ENCODE measurements at regions not wholly inside any gene's neighbourhood (a gene's known extent, or its start where the extent isn't known, plus 50 kb on each side); places are given as distances from the start of the nearest gene placed in this dataset.
A peak's percentile ranks its signal among the peaks of the same experiment; 100 is the strongest.

DNA sequence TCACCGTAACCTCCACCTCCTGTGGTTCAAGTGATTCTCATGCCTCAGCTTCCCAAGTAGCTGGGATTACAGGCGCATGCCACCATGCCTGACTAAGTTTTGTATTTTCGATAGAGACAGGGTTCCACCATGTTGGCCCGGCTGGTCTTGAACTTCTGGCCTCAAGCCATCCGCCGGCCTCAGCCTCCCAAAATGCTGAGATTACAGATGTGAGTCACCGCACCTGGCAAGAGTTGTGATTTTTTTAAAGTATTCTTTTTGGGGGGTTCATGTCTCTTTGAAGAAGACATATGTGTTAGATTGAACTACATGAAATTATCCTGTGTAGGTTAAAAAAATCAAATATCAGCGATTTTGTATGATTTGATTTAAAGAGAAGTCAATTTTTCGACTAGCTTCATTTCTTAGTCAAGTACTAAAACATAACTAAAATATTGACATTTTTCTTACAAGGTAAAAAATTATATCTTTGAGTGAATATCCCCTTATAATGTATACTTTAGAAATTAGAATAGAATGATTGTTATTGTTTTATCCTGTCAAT, 60.3 kb upstream of the ANTXR2 start:
- H3K79me2 ChIP-seq (ENCODE audit: control insufficient read depth, insufficient read depth, low read length) = no peaks in the 10 kb centered on the region
- H3K9me3 ChIP-seq (ENCODE audit: control insufficient read depth, low read depth, low read length) = no peaks in the 10 kb centered on the region
- peaks cover 24% of the 10 kb centered on the region for H3K4me1 ChIP-seq (ENCODE audit: control insufficient read depth, extremely low read depth, insufficient read depth, low read length)
- no peaks in the 10 kb centered on the region for H4K20me1 ChIP-seq (ENCODE audit: control insufficient read depth, extremely low read depth, insufficient read depth, low read length)
- TF ChIP-seq, protein P1, sequence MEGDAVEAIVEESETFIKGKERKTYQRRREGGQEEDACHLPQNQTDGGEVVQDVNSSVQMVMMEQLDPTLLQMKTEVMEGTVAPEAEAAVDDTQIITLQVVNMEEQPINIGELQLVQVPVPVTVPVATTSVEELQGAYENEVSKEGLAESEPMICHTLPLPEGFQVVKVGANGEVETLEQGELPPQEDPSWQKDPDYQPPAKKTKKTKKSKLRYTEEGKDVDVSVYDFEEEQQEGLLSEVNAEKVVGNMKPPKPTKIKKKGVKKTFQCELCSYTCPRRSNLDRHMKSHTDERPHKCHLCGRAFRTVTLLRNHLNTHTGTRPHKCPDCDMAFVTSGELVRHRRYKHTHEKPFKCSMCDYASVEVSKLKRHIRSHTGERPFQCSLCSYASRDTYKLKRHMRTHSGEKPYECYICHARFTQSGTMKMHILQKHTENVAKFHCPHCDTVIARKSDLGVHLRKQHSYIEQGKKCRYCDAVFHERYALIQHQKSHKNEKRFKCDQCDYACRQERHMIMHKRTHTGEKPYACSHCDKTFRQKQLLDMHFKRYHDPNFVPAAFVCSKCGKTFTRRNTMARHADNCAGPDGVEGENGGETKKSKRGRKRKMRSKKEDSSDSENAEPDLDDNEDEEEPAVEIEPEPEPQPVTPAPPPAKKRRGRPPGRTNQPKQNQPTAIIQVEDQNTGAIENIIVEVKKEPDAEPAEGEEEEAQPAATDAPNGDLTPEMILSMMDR (optimal IDR thresholded peaks at IDR 0.05 in 1 of 3, IDR thresholded peaks at IDR 0.05 in 1 of 3, conservative IDR thresholded peaks at IDR 0.05 in 1 of 3; ENCODE audit: extremely low read depth in 1 of 3, insufficient read depth in 2 of 3, low read length in 3 of 3) = no peak
- no peak for TF ChIP-seq EZH2 (IDR thresholded peaks at IDR 0.05; ENCODE audit: low read length)
- H3K4me3 ChIP-seq (ENCODE audit: control insufficient read depth in 2 of 3, extremely low read depth in 1 of 3, insufficient read depth in 2 of 3, low read depth in 1 of 3, low read length in 3 of 3) = no peak overlapping the region
- no peak for DNase-seq (ENCODE audit: low read depth, low spot score)
- no peaks in the 10 kb centered on the region for H3K9me1 ChIP-seq (ENCODE audit: control insufficient read depth, extremely low read depth, insufficient read depth, low read length)
- H3K9ac ChIP-seq (ENCODE audit: control insufficient read depth, extremely low read depth, insufficient read depth, low read length) = no peak overlapping the region
- H3K4me2 ChIP-seq (ENCODE audit: control insufficient read depth, extremely low read depth, insufficient read depth, low read depth, low read length) = no peak overlapping the region
- no peaks in the 10 kb centered on the region for H3K36me3 ChIP-seq (ENCODE audit: control insufficient read depth in 2 of 2, extremely low read depth in 1 of 2, insufficient read depth in 2 of 2, low read length in 2 of 2)
- no peak overlapping the region for H2AFZ ChIP-seq (ENCODE audit: control insufficient read depth, low read length)
- FAIRE-seq = no peak
- dilution Hi-C loops (cut with MboI; ENCODE audit: extremely low pct_ligation_motif_present, low sequenced_read_pairs) = no loop called here
- H3K27me3 ChIP-seq (ENCODE audit: control insufficient read depth, extremely low read depth, insufficient read depth, low read length) = no peaks in the 10 kb centered on the region
- H3K27ac ChIP-seq (ENCODE audit: control insufficient read depth, insufficient read depth, low read length) = no peak overlapping the region

DNA sequence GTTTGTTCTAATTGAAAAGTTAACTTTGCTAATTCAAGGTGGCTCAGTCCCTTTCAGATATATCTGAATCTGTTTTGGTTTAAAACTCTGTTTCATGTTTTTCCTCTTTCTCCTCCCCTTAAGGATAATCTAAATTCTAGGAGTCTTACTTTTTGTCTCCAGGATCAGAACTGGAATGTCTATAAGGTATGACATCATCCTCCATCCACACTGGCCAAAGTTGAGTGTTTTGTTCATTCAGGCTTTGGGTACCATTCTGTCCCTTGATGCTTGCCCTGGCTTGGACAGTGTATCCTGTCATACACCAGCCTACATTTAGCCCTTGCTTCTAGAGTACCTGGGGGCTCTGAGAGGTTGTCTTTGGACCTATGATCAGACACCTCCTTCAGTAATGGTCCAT, 56.8 kb upstream of the ANTXR2 start:
- DNase-seq (ENCODE audit: low read depth, low spot score) = no peak
- no peak overlapping the region for H3K9ac ChIP-seq (ENCODE audit: control insufficient read depth, extremely low read depth, insufficient read depth, low read length)
- no peaks in the 10 kb centered on the region for H3K27me3 ChIP-seq (ENCODE audit: control insufficient read depth, extremely low read depth, insufficient read depth, low read length)
- TF ChIP-seq, protein P1 (optimal IDR thresholded peaks at IDR 0.05 in 1 of 3, IDR thresholded peaks at IDR 0.05 in 1 of 3, conservative IDR thresholded peaks at IDR 0.05 in 1 of 3; ENCODE audit: extremely low read depth in 1 of 3, insufficient read depth in 2 of 3, low read length in 3 of 3) = no peak
- no peak for TF ChIP-seq EZH2 (IDR thresholded peaks at IDR 0.05; ENCODE audit: low read length)
- H3K4me1 ChIP-seq (ENCODE audit: control insufficient read depth, extremely low read depth, insufficient read depth, low read length) = peaks cover 38% of the 10 kb centered on the region
- H3K9me3 ChIP-seq (ENCODE audit: control insufficient read depth, low read depth, low read length) = no peaks in the 10 kb centered on the region
- FAIRE-seq = peak; percentile 17
- H3K79me2 ChIP-seq (ENCODE audit: control insufficient read depth, insufficient read depth, low read length) = no peaks in the 10 kb centered on the region
- no peaks in the 10 kb centered on the region for H4K20me1 ChIP-seq (ENCODE audit: control insufficient read depth, extremely low read depth, insufficient read depth, low read length)
- H3K27ac ChIP-seq (ENCODE audit: control insufficient read depth, insufficient read depth, low read length) = no peak overlapping the region
- no peak overlapping the region for H3K4me2 ChIP-seq (ENCODE audit: control insufficient read depth, extremely low read depth, insufficient read depth, low read depth, low read length)
- H3K9me1 ChIP-seq (ENCODE audit: control insufficient read depth, extremely low read depth, insufficient read depth, low read length) = no peaks in the 10 kb centered on the region
- no peak overlapping the region for H3K4me3 ChIP-seq (ENCODE audit: control insufficient read depth in 2 of 3, extremely low read depth in 1 of 3, insufficient read depth in 2 of 3, low read depth in 1 of 3, low read length in 3 of 3)
- no peak overlapping the region for H2AFZ ChIP-seq (ENCODE audit: control insufficient read depth, low read length)
- H3K36me3 ChIP-seq (ENCODE audit: control insufficient read depth in 2 of 2, extremely low read depth in 1 of 2, insufficient read depth in 2 of 2, low read length in 2 of 2) = no peaks in the 10 kb centered on the region
- dilution Hi-C loops (cut with MboI; ENCODE audit: extremely low pct_ligation_motif_present, low sequenced_read_pairs) = no loop called here
